ENCODE measurements at regions not wholly inside any gene's neighbourhood (a gene's known extent, or its start where the extent isn't known, plus 50 kb on each side); places are given as distances from the start of the nearest gene placed in this dataset.

GRCh38 chr2:163518762-163519161 is 217.0 kb downstream of the FIGN start:
- TF ChIP-seq CTCF (IDR thresholded peaks at IDR 0.05; ENCODE audit: low read depth, low read length) (no peak), EZH2phosphoT487 (IDR thresholded peaks at IDR 0.05; ENCODE audit: low read depth) (no peak)

Data from OCI-LY3 (cell line).